HG03439 (cell line): ENCODE measurements at regions not wholly inside any gene's neighbourhood (a gene's known extent, or its start where the extent isn't known, plus 50 kb on each side); places are given as distances from the start of the nearest gene placed in this dataset.

Experiments used
- ATAC-seq: cut with Tn5 transposase; IDR thresholded peaks from one replicate; pipeline ENCODE4 v1.9.1; 2021; ENCODE audit warnings: mild to moderate bottlenecking, moderate library complexity; ENCODE audit not compliant: unreplicated experiment

DNA sequence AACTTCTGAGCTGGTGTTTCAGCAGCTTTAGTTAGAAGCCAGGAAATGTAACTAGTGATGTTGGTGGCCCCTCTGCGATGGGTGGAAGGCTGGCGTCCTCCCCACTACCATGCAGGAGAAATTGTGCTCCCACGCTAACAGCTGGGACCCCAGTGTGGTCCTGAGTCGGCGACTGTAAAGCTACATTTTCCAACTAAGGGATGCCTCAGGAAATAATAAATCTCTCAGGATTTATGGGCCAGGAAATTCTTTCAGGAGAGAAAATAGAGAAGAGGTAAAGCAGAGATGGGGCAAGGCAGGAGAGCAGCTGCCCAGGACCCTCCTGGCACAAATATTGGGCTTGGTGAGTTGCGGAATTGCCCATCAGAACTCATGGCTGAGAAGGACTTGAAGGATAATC is 186.9 kb downstream of the OPA1 start:
- ATAC-seq: no peak

DNA sequence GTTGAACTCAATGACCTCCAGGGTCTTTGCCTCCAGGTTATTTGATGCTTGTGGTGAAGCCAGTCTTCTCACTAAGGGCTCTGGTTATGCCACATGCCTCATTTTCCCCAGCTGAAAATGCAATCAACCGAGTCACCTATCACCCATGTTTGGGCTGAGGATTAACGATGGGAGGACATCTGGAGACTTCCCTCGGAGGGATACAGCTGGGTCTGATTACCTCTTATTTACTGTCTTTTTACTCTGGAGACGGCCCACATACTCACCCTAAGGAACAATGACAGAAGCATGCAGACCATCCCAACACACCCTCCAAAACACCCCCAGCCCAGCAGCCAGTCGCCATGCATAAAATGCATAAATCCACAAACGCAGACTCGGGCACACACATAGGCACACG is 187.4 kb downstream of the OPA1 start:
- ATAC-seq: no peak

DNA sequence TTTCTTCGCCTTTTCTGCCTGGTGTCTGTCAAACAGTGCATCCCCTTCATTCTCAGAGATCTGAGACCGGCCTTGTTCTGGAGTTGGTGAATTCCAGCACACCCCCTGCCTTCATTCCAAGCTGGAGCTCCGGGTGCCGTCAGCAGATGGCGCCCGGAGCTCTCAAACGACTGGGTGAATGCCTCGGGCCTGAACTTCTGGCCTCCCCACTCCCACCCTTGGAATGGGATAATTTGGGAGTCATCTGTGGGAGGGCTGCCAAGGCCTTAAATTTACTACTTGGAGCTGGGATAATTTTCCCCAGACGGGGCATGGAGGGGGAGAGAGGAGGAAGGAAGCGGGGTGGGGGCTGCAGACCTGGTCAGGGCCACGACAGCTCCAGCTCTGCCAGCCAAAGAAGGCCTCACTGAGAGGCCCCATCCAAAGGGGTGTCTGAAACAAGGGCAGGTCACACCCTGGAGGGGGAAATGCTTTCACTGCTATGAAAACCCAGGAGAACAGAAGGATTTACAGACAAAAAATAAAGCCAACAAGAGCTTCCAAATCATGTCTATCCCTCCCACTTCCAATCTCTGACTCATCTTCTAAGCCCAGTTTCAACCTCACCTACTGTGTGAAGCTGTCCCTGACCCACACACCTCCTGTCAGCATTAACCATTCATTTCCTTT is 187.9 kb downstream of the OPA1 start:
- ATAC-seq: no peak

DNA sequence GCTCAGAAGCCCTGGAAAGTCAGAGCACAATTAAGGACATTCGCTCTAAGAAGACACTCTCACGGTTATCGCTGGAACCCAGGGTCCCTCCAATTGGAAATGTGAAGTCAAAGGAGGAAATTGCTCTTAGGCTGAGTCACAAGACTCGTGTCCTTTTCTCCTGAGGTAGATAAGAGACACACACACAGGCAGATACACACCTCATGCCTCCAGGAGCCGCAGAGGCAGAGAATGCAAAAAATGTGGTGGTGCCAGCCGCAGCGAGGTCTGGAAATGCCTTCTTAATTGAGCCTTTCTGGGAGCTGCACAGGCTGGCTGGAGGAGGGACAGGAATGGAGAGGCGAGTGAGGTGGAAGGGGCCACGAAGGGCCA is 189.3 kb downstream of the OPA1 start:
- no peak for ATAC-seq

DNA sequence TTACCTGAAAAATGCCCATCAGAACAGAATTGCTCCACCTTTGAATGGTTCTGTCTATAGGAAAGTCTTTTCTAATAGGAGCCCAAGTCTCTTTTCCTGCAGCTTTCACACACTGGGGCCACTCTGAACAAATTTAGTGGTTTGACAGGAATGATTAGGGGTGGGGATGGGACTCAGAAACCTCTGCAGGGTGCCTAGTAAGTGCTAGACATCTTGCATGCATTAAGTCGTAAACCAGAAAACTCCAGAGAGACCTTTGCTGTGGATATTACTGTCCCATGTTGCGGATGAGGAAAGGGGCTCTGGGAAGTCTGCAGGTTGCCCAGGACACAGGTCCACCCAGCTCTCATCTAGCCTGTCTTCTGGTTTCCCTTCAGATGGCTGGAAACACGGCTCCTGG is 189.7 kb downstream of the OPA1 start:
- ATAC-seq: no peak

DNA sequence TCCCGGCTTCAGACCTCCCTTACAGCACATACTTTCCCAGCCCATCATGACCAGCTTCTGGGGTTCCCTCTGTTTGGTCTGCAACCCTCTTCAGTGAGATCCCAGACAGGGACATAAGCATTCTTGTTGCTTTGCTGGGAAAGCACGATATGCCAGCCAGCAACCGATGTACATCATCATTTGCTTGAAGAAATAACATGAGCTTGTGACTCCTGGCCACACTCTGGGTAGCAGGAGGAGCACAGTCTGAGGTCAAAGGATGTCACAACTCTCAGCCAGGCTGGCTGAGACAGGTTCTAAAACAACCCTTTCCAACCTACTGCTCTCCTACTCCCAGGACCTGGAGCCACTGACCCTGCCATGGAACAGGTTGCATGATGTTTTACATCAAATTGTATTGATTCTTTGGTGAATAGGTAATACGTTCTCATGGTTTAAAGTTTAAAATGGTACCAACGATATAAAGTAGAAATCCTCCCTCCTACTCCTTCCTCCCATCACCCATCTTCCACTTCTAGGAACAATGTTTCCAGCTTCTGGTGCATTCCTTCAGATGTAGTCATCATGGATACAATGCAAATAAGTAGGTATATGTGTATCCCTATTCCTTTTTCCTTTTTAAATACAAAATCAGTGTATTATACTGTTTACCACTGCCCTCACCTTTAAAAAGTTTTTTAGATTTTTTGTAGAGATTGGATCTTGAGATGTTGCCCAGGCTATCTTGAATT is 190.3 kb downstream of the OPA1 start:
- no peak for ATAC-seq

DNA sequence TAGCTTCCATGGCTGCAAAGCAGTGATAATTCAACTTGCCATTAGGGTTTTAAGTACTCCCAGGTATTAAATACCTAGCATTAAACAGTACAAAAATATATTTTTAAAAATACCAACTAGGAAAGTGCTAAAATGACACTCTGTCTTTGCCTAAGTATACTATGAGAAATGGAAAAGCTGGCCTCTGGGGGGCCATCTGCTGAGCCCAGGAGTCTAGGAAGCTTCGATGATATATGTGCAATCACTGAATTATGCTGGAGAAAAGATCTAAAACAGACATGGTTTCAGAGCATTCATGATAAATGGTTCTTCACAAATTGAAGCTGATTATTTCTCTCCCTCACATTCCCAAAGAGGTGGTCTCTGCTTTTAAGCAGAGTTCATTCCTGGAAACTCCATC is 191.8 kb downstream of the OPA1 start:
- ATAC-seq: no peak

DNA sequence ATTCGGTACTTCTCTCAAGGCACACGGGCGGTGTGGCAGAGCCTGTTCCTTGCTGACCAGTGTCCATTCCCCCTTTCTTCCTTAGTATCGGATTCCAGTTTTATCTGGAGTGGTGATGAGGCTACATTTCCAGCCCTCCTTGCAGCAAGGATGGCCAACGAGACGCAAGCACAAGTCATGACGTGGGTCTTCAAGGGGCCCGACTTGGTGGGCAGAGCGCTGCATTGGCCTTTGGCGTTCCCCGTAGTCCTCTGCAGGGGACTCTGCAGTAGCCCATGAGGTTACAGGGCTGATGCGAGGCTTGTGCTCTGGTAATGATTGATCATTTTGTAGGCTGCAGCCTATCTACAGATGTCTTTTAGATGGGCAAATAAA is 194.5 kb downstream of the OPA1 start:
- no peak for ATAC-seq

DNA sequence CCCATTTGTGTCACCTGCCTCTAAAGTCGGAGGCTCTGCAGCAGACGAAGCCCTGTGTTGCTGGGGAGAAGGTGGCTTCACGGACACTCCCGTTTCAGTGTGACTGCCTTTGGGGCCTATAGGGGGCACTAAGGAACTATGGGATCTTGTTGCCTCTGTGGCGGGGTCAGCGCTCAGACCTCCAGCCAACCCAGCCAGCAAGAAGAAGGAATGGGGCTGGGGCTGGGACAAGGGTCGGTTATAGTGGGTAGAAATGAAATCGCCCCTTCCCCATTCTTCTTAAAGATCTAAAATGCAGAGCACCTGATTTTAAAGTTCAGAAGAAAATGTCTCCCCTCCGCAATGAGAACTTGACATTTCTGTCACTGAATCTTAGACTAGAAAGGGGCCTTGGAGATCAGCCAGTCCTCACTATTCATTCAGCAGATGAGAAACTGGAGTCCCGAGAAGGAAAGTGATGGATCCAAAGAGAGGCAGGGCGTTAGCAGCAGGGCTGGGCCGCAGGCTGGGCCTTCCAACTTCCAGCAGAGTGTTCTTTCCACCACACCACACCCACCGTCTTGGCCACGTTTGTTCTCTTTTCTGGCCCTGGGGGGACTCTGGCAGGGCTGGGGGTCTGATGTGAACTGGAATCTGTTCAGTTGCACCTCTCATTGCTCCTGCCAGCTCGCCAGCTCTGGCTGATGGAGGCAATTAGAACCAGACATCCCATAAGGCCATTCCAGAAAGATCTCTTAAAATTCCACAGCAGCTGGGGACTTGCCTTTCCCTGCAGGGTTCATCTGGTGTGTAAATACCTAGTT is 195.4 kb downstream of the OPA1 start:
- ATAC-seq: no peak

DNA sequence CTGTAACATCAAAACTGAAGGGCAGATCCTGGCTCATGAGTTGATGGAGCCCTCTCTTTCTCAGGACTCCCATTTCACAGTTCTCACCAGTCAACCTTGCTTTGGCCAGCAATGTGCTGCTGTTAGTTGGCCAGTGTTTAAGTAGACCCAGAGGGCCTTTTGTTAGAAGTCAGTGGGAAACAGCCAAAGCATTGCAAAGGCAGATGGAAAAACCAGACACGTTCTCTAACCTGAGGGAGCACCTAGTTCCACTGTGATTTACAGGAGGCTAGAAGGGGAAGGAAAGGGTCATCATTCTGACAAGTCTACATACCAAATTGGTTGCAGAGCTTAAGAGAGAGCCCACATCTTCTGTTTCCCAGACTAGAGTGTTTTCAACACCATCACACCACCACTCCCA is 196.4 kb downstream of the OPA1 start:
- ATAC-seq: no peak

DNA sequence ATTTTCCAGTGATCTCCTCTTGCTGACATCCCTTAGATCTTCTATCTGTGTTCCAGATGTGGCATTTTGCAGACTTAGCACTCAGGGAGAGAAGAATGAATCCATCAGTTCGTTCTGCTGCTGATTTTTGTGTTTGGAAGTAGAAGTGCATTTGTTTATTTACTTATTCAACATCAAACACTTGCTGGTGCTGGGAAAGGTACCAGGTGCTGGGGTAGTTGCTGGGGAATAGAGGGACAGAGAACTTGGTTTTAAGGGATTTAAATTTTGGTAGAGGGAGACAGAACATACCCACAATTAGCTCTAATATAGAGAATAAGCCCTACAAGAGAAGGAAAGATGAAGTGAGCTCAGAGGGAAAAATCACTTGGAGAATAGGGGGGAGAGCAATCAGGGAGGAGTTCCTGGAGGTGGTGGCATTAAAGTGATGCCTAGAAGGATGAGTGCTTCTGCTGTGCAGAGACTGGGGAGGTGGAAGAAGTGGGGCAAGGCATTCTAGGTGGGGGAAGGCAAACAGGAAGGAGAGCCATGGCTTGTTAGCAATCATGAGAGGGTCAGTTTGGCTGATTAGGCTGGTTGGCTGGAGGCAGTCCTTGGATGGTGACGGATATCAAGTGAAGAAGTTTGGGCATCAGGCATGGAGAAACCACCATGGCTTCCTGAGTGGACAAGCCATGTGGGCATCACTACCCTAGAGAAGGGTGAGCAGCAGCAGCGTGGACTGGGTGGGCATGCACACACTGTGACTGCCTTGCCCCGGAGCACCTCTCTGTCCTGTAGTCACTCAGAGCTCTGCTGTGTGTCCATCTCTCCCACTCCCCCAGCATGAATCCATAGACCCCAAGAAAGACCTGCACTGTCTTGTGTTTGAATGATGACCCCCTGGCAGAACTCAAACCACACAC is 197.3 kb downstream of the OPA1 start:
- no peak for ATAC-seq

DNA sequence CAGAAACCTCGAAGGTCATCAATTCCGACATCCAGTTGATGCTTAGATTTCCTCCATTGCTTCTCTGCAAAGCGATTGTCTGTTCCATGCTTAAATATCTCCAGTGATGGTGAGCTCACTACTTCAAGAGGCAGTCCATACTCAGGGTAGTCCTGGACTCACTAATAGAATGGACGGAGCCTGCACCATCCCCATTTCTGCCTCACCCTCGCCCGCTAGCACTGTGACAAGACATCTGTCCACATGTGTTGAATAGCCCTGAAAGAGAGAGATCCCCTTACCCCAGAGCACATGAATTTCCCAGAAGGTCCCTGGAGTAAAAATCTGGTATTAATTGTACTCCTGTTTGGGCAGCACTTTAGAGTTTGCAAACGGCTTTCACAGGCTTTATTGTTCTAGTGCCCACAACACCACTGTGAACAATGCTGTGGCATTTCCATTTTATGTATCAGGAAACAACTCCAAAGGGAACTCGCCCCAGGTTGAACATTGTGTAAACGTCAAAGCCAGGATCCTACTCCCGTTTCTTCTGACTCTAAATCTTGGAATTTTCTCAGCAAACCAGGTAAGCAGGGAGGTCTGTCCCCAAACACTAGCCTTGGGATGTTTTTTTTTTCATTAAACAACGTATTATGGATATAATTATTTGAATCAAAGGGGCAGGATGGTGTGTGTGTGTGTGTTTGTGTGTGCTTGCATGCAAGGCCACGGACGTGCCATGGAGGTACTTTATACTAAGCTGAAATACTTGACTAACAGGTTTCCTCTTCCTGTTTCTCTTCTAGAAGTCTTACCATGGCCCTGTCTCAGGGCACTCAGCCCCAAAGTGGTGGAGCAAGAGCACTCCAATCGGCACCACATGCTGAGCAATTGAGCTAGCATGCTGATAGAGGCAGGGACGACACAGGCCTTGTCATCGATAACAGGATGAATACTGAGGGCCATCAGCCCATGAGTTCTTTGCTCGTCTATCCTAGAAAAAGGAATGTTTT is 198.3 kb downstream of the OPA1 start:
- ATAC-seq: no peak

DNA sequence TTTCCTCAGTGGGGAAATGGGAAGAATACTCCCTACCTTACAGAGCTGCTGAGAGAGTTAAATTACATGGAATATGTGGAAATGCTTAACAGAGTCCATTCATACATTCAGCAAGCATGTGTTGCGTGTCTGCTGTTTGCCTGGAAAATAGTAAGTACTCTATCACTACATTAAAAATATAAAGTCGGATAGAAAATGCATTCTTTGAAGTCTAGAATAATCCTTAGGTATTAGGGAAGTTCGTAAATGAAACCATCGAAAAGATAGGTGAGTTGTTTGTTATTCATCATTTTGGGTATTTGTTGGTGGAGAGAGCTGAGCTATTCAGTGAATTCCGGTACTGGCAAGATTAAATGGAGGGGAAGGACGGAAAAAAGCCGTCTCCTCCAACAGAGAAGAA is 200.1 kb downstream of the OPA1 start:
- ATAC-seq: no peak

DNA sequence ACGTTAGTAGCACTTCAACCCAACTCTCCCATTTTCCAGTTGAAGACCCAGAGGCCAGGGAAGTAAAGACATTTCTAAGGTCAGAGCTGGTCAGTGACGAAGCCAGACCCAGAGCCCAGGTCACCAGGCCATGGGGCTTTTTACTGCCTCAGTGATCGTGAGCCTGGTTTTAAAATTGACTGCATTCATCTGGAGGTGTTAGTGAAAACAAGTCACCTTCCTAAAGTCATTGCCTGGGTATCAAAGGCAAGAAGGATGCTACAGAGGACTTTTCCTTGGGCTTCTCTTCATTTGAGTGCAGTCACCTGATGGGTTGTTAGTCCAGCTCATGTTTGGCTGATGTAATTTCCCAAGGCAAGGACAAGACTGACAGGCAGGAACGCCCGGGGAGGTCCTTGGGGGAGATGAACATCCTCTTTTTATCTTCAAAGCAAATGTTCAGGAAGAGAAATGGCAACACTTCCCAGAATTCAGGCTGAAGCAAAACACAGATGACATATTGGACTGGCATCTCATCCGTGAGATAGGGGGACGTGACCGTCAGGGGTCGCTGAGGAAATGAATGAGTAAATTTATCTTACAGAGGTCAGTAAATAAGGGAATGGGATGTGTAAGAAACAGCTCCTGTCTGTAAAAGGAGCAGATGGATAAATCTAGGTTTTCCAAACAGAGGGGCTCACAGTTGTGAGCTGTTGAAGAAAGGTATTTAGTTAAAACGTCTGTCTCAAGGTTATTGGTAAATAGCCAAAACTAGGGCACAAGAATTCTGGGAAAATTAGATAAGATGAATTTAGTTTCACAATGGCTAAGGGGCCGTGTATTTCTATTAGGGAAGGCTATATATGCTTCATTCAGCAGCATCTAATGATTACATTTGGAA is 201.2 kb downstream of the OPA1 start:
- no peak for ATAC-seq

DNA sequence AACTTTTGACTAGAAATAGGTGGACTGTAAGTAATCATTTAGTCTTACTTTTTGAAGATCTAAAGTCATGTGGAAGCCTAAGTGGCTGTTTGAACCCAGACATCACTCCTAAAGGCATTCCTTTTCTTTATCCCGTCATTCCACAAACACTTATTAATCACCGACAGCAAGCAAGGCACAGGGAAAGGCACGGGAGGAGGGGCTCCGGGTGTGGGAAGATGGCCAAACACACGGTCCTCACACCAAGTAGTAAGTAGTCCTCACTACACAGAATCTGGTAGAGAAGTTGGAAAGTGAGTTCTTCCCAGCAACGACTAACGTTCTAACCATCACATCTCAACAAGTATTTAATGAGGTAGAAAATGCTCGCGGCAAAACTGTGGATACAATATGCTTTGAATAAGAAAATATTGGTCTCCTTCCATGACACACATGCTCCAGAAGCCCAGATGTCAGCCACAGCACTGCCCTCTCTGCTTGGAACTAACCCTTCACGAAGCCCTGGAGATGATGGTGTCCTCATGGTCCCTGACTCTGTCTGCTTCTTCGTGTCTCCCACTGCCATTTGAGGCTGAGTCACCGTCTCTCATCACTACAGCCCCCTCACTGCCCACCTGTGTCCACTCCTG is 202.2 kb downstream of the OPA1 start:
- no peak for ATAC-seq

DNA sequence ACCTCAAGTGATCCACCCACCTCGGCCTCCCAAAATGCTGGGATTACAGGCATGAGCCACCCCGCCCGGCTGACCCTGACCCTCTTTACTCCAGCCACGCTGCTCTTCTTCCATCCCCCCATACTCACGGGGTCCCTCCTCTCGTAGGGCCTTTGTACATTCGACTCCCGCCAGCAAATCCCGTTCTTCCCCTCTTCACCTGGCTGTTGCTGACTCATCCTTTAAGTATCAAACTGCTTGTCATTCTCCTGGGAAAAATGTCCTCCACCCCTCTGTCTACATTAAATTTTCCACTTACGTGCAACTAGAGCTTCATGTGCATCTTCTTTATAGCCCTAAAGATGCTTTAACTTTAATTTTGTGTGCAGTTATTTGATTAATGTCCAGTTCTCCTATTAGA is 203.1 kb downstream of the OPA1 start:
- no peak for ATAC-seq

DNA sequence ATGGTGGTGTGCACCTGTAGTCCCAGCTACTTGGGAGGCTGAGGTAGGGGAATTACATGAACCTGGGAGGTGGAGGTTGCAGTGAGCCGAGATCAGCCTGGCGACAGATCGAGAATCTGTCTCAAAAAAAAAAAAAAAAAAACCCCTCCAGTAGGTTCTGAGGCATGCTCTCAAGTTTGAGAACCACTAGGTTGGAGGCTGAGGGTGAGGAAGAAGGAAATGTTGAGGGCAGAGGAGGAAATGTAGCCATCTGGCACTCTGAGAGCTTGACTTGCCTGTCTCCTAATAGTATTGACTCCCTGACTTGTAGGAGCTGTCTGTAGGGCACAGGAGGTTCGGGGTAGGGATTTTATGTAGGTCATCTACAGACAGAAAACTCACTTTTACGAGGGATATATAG is 204.6 kb downstream of the OPA1 start:
- ATAC-seq: no peak

DNA sequence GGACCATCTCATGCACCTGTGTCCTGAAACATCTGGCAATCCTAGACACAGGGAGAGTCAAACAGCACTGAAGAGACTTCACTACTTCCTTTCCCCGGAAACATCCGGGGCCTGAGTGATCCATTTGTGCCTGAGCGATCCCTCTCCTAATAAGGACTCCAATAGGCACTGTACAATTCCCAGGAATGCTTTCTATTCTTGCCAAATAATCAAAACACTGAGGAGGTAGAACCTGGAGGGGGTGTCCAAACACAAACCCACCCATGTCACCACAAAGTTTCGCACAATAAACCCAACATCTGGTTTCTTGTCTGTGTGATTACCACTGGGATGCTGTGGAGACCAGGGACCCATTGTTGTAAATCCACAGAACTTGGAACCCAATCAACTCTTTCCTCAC is 205.0 kb downstream of the OPA1 start:
- ATAC-seq: no peak
